ENCODE measurements at regions not wholly inside any gene's neighbourhood (a gene's known extent, or its start where the extent isn't known, plus 50 kb on each side); places are given as distances from the start of the nearest gene placed in this dataset.
"Not testable (repeated sequence)": the region's sequence is repeated elsewhere in the genome, so short reads cannot be mapped to it uniquely, and the experiment has no call there.

- H3K9me3 ChIP-seq = peaks cover 11% of the 10 kb centered on the region
- TF ChIP-seq, protein P1, sequence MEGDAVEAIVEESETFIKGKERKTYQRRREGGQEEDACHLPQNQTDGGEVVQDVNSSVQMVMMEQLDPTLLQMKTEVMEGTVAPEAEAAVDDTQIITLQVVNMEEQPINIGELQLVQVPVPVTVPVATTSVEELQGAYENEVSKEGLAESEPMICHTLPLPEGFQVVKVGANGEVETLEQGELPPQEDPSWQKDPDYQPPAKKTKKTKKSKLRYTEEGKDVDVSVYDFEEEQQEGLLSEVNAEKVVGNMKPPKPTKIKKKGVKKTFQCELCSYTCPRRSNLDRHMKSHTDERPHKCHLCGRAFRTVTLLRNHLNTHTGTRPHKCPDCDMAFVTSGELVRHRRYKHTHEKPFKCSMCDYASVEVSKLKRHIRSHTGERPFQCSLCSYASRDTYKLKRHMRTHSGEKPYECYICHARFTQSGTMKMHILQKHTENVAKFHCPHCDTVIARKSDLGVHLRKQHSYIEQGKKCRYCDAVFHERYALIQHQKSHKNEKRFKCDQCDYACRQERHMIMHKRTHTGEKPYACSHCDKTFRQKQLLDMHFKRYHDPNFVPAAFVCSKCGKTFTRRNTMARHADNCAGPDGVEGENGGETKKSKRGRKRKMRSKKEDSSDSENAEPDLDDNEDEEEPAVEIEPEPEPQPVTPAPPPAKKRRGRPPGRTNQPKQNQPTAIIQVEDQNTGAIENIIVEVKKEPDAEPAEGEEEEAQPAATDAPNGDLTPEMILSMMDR (IDR thresholded peaks at IDR 0.05) = no peak
- no peak for ATAC-seq
- intact Hi-C loops (cut with DNase I, micrococcal nuclease) = no loop called here
- H3K36me3 ChIP-seq (ENCODE audit: low read depth) = no peaks in the 10 kb centered on the region
- no peak for DNase-seq
- no peak overlapping the region for H3K4me3 ChIP-seq
- no peaks in the 10 kb centered on the region for H3K4me1 ChIP-seq (ENCODE audit: low read depth)
Measured at GRCh38 chr7:19530852-19531251, 178.0 kb downstream of the POLR1F start.

- Histone ChIP-seq H3K4me1 (ENCODE audit: low read depth) (no peaks in the 10 kb centered on the region), H3K9me3 (peaks cover 15% of the 10 kb centered on the region), H3K4me3 (no peak overlapping the region), H3K36me3 (ENCODE audit: low read depth) (no peaks in the 10 kb centered on the region)
- DNase-seq = no peak
- intact Hi-C loops (cut with DNase I, micrococcal nuclease) = no loop called here
- TF ChIP-seq, protein P1 (IDR thresholded peaks at IDR 0.05) = no peak
- no peak for ATAC-seq
Measured at GRCh38 chr7:19530261-19530660, 178.6 kb downstream of the POLR1F start.

- intact Hi-C loops (cut with DNase I, micrococcal nuclease) = no loop called here
Measured at GRCh38 chr7:19526639-19527038, 182.2 kb downstream of the POLR1F start.

GRCh38 chr7:19522486-19522885 is 186.4 kb downstream of the POLR1F start:
- Histone ChIP-seq H3K4me1 (ENCODE audit: low read depth) (no peaks in the 10 kb centered on the region), H3K4me3 (no peak overlapping the region), H3K36me3 (ENCODE audit: low read depth) (no peaks in the 10 kb centered on the region), H3K9me3 (peaks cover 13% of the 10 kb centered on the region)
- intact Hi-C loops (cut with DNase I, micrococcal nuclease) = no loop called here
- TF ChIP-seq, protein P1 (IDR thresholded peaks at IDR 0.05) = no peak
- ATAC-seq (no peak), DNase-seq (no peak)

More at GRCh38 chr7:19526639-19527038, 182.2 kb downstream of the POLR1F start:
- TF ChIP-seq, protein P1 (IDR thresholded peaks at IDR 0.05) = no peak
- Histone ChIP-seq H3K9me3 (peaks cover 10% of the 10 kb centered on the region), H3K36me3 (ENCODE audit: low read depth) (no peaks in the 10 kb centered on the region), H3K4me1 (ENCODE audit: low read depth) (no peaks in the 10 kb centered on the region), H3K4me3 (no peak overlapping the region)
- DNase-seq = no peak
- no peak for ATAC-seq

DNA sequence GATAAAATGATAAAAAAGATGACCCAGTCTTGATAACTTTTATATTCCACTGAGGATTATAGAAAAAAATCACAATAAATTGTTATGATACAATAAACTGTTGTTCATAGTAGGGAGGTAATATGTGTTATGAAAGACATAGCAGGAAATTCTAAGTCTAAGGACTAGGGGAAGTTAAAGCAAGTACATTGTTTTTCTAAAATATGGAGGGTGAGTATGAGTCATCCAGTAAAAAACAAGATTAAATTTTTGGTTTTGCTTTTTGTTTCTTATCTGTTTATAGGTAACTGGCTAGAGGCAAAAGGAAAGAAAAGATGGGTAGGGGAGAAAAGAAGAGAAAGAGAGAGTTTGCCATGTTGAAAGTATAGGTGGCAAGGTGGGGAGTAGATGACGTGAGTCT is 188.4 kb downstream of the POLR1F start:
- Histone ChIP-seq H3K4me1 (ENCODE audit: low read depth) (no peaks in the 10 kb centered on the region), H3K4me3 (no peak overlapping the region), H3K36me3 (ENCODE audit: low read depth) (no peaks in the 10 kb centered on the region), H3K9me3 (peaks cover 9% of the 10 kb centered on the region)
- no peak for ATAC-seq
- TF ChIP-seq, protein P1 (IDR thresholded peaks at IDR 0.05) = no peak
- intact Hi-C loops (cut with DNase I, micrococcal nuclease) = no loop called here
- no peak for DNase-seq

DNA sequence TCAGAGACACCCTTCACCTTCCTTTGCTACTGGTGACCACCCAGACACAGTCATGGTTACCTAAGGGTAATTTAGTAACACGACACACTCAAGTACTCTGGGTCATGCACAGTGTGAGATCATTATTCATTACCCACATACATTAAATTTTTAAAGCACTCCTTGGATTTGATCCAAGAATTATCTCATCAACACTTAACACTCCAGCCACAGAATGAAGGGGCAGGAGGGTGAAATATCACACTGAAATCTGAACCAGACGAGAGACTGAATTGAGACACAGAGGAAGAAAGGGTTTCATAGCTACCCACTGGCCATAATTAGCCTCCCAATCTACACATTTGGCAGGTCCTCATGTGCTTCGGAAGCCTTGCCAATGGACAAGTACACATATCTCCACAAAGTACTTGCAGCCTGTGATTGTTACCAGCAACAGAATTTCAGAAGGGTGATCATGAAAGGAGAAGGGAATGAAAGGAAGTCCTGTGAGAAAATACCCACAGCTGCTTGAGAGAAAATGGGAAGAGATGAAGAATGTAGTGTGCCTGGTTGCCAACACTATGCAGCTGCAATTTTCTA is 189.3 kb downstream of the POLR1F start:
- Histone ChIP-seq H3K9me3 (peaks cover 6% of the 10 kb centered on the region), H3K4me1 (ENCODE audit: low read depth) (no peaks in the 10 kb centered on the region), H3K36me3 (ENCODE audit: low read depth) (no peaks in the 10 kb centered on the region), H3K4me3 (no peak overlapping the region)
- DNase-seq = no peak
- intact Hi-C loops (cut with DNase I, micrococcal nuclease) = no loop called here
- TF ChIP-seq, protein P1 (IDR thresholded peaks at IDR 0.05) = no peak
- ATAC-seq = no peak

DNA sequence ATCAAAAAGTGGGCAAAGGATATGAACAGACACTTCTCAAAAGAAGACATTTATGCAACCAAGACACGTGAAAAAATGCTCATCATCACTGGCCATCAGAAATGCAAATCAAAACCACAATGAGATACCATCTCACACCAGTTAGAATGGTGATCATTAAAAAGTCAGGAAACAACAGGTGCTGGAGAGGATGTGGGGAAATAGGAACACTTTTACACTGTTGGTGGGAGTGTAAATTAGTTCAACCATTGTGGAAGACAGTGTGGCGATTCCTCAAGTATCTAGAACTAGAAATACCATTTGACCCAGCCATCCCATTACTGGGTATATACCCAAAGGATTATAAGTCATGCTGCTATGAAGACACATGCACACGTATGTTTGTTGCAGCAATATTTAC is 191.3 kb downstream of the POLR1F start:
- H3K36me3 ChIP-seq (ENCODE audit: low read depth); H3K4me3 ChIP-seq; H3K9me3 ChIP-seq; intact Hi-C loops (cut with DNase I, micrococcal nuclease); H3K4me1 ChIP-seq (ENCODE audit: low read depth); ATAC-seq; DNase-seq: not testable (repeated sequence)
